HL-60 (cell line): ENCODE measurements at regions not wholly inside any gene's neighbourhood (a gene's known extent, or its start where the extent isn't known, plus 50 kb on each side); places are given as distances from the start of the nearest gene placed in this dataset.

Source experiments
- GABPA ChIP-seq: IDR thresholded peaks from 2 replicates; pipeline ENCODE4 v1.6.1; 2012; ENCODE audit warnings: low read depth
- POLR2AphosphoS5 ChIP-seq: IDR thresholded peaks from 2 replicates; pipeline ENCODE4 v1.6.1; 2012; ENCODE audit warnings: low read depth
- TF ChIP-seq, protein P1 (sequence below): IDR thresholded peaks from 2 replicates; pipeline ENCODE4 v1.6.1; 2012; ENCODE audit warnings: low read depth; ENCODE audit not compliant: insufficient replicate concordance

GRCh38 chr4:189615217-189615663 lies 325.4 kb upstream of the FRG1 start:
- TF ChIP-seq POLR2AphosphoS5 (no peak), GABPA (no peak)
- TF ChIP-seq, protein P1, sequence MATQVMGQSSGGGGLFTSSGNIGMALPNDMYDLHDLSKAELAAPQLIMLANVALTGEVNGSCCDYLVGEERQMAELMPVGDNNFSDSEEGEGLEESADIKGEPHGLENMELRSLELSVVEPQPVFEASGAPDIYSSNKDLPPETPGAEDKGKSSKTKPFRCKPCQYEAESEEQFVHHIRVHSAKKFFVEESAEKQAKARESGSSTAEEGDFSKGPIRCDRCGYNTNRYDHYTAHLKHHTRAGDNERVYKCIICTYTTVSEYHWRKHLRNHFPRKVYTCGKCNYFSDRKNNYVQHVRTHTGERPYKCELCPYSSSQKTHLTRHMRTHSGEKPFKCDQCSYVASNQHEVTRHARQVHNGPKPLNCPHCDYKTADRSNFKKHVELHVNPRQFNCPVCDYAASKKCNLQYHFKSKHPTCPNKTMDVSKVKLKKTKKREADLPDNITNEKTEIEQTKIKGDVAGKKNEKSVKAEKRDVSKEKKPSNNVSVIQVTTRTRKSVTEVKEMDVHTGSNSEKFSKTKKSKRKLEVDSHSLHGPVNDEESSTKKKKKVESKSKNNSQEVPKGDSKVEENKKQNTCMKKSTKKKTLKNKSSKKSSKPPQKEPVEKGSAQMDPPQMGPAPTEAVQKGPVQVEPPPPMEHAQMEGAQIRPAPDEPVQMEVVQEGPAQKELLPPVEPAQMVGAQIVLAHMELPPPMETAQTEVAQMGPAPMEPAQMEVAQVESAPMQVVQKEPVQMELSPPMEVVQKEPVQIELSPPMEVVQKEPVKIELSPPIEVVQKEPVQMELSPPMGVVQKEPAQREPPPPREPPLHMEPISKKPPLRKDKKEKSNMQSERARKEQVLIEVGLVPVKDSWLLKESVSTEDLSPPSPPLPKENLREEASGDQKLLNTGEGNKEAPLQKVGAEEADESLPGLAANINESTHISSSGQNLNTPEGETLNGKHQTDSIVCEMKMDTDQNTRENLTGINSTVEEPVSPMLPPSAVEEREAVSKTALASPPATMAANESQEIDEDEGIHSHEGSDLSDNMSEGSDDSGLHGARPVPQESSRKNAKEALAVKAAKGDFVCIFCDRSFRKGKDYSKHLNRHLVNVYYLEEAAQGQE: no peak
